BLaER1 treated with 17β-estradiol and CSF1 and Interleukin-3, amounts not matched to agents 10 nM and 100 nM (cell line): ENCODE measurements at regions not wholly inside any gene's neighbourhood (a gene's known extent, or its start where the extent isn't known, plus 50 kb on each side); places are given as distances from the start of the nearest gene placed in this dataset.

Source experiments
- H3K27ac ChIP-seq, 11 experiments: shearing (Covaris generic); formaldehyde crosslinking; 2 replicates each; pipeline ENCODE4 v1.8.1; 2022
- H3K27me3 ChIP-seq, 11 experiments: shearing (Covaris generic); formaldehyde crosslinking; 2 replicates each; pipeline ENCODE4 v1.8.1; 2022
- H3K36me3 ChIP-seq, 11 experiments: shearing (Covaris generic); formaldehyde crosslinking; 2 replicates each; pipeline ENCODE4 v1.8.1; 2022
- H3K4me1 ChIP-seq, 10 experiments: shearing (Covaris generic); formaldehyde crosslinking; 2 replicates each; pipeline ENCODE4 v1.8.1; 2022
- H3K4me2 ChIP-seq, 11 experiments: shearing (Covaris generic); formaldehyde crosslinking; 2 replicates each; pipeline ENCODE4 v1.8.1; 2022
- H3K4me3 ChIP-seq, 10 experiments: shearing (Covaris generic); formaldehyde crosslinking; 2 replicates each; pipeline ENCODE4 v1.8.1; 2022
- H3K9ac ChIP-seq, 11 experiments: shearing (Covaris generic); formaldehyde crosslinking; 2 replicates each; pipeline ENCODE4 v1.8.1; 2022
- H3K9me3 ChIP-seq, 11 experiments: shearing (Covaris generic); formaldehyde crosslinking; replicated peaks in 1 of 11; 2 replicates each; pipeline ENCODE4 v1.8.1; 2022
- H4K20me1 ChIP-seq, 11 experiments: shearing (Covaris generic); formaldehyde crosslinking; 2 replicates each; pipeline ENCODE4 v1.8.1; 2022
- Cebpa-rat ChIP-seq, 11 experiments: shearing (Covaris generic); IDR thresholded peaks; 2 replicates each; pipeline ENCODE4 v1.8.1; 2022

DNA sequence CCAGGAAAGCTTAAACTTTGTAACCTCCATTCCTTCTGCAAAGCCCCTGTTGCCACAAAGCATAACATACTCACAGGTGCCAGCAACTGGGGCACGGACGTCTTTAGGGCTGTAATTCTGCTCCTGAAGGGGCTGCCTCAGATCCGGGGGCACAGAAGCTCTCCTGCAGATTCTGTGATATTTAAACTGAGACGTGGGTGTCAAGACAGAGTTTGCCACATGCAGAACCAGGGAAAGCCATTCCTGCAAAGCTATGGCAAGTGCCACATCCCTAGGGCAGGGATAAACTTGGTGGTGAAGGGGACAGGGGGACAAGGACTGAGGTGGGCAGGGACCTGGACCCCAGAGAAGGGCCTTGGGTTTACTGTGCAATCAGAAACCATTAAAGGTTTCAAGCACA is 247.2 kb downstream of the EIPR1 start:
- H3K27ac ChIP-seq, result no peak overlapping the region
- peaks cover 17 to 64% (median 55%) of the 10 kb centered on the region in 10 experiments for H3K4me1 ChIP-seq

DNA sequence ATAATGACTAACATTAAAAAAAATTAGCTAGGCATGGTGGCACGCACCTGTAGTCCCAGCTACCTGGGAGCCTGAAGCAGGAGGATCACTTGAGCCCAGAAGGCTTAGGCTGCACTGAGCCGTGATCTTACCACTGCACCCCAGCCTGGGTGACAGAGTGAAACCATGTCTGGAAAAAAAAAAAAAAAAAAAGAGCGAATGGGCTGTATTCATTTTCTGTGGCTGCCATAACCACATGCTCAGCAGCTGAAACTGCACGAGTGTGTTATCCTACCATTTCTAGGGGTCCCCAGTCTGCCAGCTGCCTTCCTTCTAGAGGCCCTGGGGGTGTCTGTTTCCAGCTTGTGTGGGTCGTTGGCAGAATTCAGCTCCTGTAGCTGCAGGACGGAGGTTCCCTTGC is 247.8 kb downstream of the EIPR1 start:
- Histone ChIP-seq H3K4me2 (peak overlapping the region in 8 of 11 experiments; percentile 42 to 68 (median 50); a peak in 13 of 22 replicates), H3K4me3 (no peak overlapping the region), H3K9ac (no peak overlapping the region), H3K36me3 (no peaks in the 10 kb centered on the region), H3K4me1 (peaks cover 17 to 64% (median 55%) of the 10 kb centered on the region in 10 experiments), H4K20me1 (peaks cover 0 to 6% (median 0%) of the 10 kb centered on the region in 11 experiments; a peak in 2 of 22 replicates), H3K27ac (no peak overlapping the region), H3K9me3 (peaks cover 0 to 12% (median 8%) of the 10 kb centered on the region in 11 experiments; a peak in 10 of 22 replicates), H3K27me3 (peaks cover 0 to 11% (median 0%) of the 10 kb centered on the region in 11 experiments; a peak in 2 of 22 replicates)
- no peak for TF ChIP-seq Cebpa-rat (IDR thresholded peaks at IDR 0.05)

More for the DNA sequence above, 247.2 kb downstream of the EIPR1 start:
- no peak for TF ChIP-seq Cebpa-rat (IDR thresholded peaks at IDR 0.05)
- Histone ChIP-seq H4K20me1 (peaks cover 0 to 6% (median 0%) of the 10 kb centered on the region in 11 experiments; a peak in 2 of 22 replicates), H3K4me2 (peak overlapping the region in 8 of 11 experiments; percentile 42 to 68 (median 50); a peak in 13 of 22 replicates), H3K9ac (no peak overlapping the region), H3K4me3 (no peak overlapping the region), H3K9me3 (peaks cover 0 to 14% (median 9%) of the 10 kb centered on the region in 11 experiments; a peak in 12 of 22 replicates), H3K36me3 (no peaks in the 10 kb centered on the region), H3K27me3 (peaks cover 0 to 11% (median 0%) of the 10 kb centered on the region in 11 experiments; a peak in 2 of 22 replicates)

DNA sequence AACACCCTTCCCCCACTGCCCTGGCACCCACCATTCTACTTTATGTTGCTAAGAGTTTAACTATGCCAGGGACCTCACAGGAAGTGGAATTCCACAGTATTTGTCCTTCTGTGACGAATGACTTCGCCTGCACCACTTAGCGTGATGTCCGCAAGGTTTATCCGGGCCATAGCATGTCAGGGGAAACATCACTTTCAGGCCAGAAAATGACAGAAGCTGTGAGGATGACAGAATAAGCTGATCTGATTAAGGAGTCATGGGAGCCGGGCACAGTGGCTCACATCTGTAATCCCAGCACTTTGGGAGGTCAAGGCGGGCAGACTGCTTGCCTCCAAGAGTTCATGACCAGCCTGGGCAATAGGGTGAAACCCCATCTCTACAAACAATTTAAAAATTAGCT is 248.8 kb downstream of the EIPR1 start:
- Histone ChIP-seq H3K27ac (no peak overlapping the region), H3K4me1 (peaks cover 17 to 64% (median 55%) of the 10 kb centered on the region in 10 experiments)

DNA sequence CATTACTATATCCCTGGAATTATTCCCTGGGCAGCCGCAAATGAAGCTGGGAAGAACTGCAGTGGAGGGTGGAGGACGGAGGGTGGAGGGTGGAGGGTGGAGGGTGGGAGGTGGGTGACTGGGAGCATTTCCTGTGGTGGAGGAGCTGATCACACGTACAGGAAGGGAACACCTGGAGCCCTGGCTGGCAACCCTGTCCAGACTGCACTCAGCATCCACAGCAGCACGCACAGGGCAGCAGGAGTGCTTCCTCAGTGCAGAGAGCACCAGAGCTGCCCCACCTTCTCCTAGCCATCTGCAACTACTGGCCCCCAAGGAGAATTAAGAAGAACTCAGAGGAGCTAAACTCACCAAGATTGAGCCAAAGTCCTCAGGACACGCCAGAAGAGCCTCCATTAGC is 249.9 kb downstream of the EIPR1 start:
- no peaks in the 10 kb centered on the region for H3K36me3 ChIP-seq
- H3K4me2 ChIP-seq, result peak overlapping the region; percentile 71 to 86 (median 78)
- no peak for TF ChIP-seq Cebpa-rat (IDR thresholded peaks at IDR 0.05)
- H3K4me1 ChIP-seq, result peaks cover 17 to 64% (median 54%) of the 10 kb centered on the region in 10 experiments
- H3K9me3 ChIP-seq, result no peaks in the 10 kb centered on the region
- H3K27ac ChIP-seq, result peak overlapping the region in 5 of 11 experiments; percentile 59 to 74 (median 67); a peak in 5 of 22 replicates
- peak overlapping the region in 5 of 10 experiments; percentile 2 to 34 (median 19); a peak in 2 of 20 replicates for H3K4me3 ChIP-seq
- H3K9ac ChIP-seq, result peak overlapping the region in 6 of 11 experiments; percentile 13 to 62 (median 38); a peak in 7 of 22 replicates
- peaks cover 0 to 11% (median 0%) of the 10 kb centered on the region in 11 experiments; a peak in 2 of 22 replicates for H3K27me3 ChIP-seq
- H4K20me1 ChIP-seq, result peaks cover 0 to 6% (median 0%) of the 10 kb centered on the region in 11 experiments; a peak in 2 of 22 replicates

More for the DNA sequence above, 248.8 kb downstream of the EIPR1 start:
- H3K27me3 ChIP-seq, result peaks cover 0 to 11% (median 0%) of the 10 kb centered on the region in 11 experiments; a peak in 2 of 22 replicates
- peaks cover 0 to 2% (median under 1%) of the 10 kb centered on the region in 11 experiments; a peak in 7 of 22 replicates for H3K9me3 ChIP-seq
- H3K9ac ChIP-seq, result no peak overlapping the region
- TF ChIP-seq Cebpa-rat (IDR thresholded peaks at IDR 0.05), result no peak
- peaks cover 0 to 6% (median 0%) of the 10 kb centered on the region in 11 experiments; a peak in 2 of 22 replicates for H4K20me1 ChIP-seq
- no peak overlapping the region for H3K4me3 ChIP-seq
- H3K4me2 ChIP-seq, result peak overlapping the region in 3 of 11 experiments; percentile 62 to 86 (median 82); a peak in 1 of 22 replicates
- H3K36me3 ChIP-seq, result no peaks in the 10 kb centered on the region

GRCh38 chr2:3126911-3127621 is 250.6 kb downstream of the EIPR1 start:
- Histone ChIP-seq H3K27me3 (peaks cover 0 to 11% (median 0%) of the 10 kb centered on the region in 11 experiments; a peak in 2 of 22 replicates), H3K9me3 (peaks cover 0 to under 1% (median 0%) of the 10 kb centered on the region in 11 experiments; a peak in 3 of 22 replicates), H3K4me2 (peak overlapping the region; percentile 71 to 86 (median 78)), H3K4me3 (peak overlapping the region in 5 of 10 experiments; percentile 2 to 34 (median 19); a peak in 5 of 20 replicates), H3K9ac (peak overlapping the region in 9 of 11 experiments; percentile 13 to 62 (median 36); a peak in 16 of 22 replicates), H4K20me1 (peaks cover 0 to 6% (median 0%) of the 10 kb centered on the region in 11 experiments; a peak in 2 of 22 replicates), H3K4me1 (peaks cover 17 to 57% (median 48%) of the 10 kb centered on the region in 10 experiments), H3K27ac (peak overlapping the region in 9 of 11 experiments; percentile 38 to 74 (median 63); a peak in 15 of 22 replicates), H3K36me3 (no peaks in the 10 kb centered on the region)
- TF ChIP-seq Cebpa-rat (IDR thresholded peaks at IDR 0.05), result no peak

DNA sequence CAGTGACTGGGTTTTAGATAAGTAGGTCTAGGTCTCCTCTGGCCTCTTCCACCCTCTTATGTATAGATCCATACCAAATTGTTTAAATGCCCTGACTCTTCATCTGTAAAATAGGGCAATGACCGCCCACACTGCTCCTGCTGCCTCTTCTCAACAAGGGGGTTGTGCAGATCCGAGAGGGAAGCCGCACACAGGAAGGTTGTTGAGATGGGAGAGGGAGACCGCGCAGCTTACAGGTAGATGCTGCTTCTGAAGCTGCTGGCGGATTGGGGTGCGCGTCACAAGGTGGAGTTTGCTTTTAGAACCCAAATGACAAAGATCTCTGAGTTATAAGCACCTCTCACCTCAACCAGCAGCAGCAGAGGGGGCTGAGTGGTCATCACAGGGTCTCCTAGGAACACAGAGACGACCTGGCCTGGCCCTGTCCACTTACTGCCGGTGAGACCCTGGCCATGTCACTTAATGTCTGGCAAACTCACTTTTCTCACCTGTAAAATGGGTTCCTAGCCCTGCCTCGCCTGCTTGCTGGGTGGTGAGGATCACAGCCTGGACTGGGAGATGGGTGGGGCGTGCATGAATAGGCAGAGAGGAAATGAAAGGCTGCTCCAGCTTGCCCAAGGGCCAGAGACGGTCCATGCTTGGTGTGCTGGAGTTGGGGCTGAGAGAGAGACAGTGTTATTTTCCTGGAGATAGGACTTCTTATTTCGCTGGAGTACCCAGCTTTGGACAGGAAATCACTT is 251.3 kb downstream of the EIPR1 start:
- Histone ChIP-seq H3K4me1 (peaks cover 17 to 50% (median 42%) of the 10 kb centered on the region in 10 experiments), H3K36me3 (no peaks in the 10 kb centered on the region), H3K27ac (peak overlapping the region in 8 of 11 experiments; percentile 38 to 74 (median 62); a peak in 11 of 22 replicates), H4K20me1 (peaks cover 0 to 6% (median 0%) of the 10 kb centered on the region in 11 experiments; a peak in 2 of 22 replicates), H3K4me3 (no peak overlapping the region), H3K27me3 (peaks cover 0 to 11% (median 0%) of the 10 kb centered on the region in 11 experiments; a peak in 1 of 22 replicates), H3K9me3 (peaks cover 0 to 8% (median 5%) of the 10 kb centered on the region in 11 experiments; a peak in 16 of 22 replicates), H3K9ac (peak overlapping the region in 8 of 11 experiments; percentile 13 to 62 (median 40); a peak in 9 of 22 replicates), H3K4me2 (peak overlapping the region; percentile 71 to 86 (median 78))
- no peak for TF ChIP-seq Cebpa-rat (IDR thresholded peaks at IDR 0.05)

- 0 out of 22 replicates have a peak overlapping the region, but pooled peaks of 1 of the 11 experiments have one; percentile 76 for H3K4me2 ChIP-seq
- H3K4me3 ChIP-seq, result no peak overlapping the region
- peak overlapping the region in 1 of 11 experiments; percentile 74; a peak in 1 of 22 replicates for H3K27ac ChIP-seq
- peaks cover 0 to 13% (median 11%) of the 10 kb centered on the region in 11 experiments; a peak in 18 of 22 replicates for H3K9me3 ChIP-seq
- peaks cover 0 to 10% (median 0%) of the 10 kb centered on the region in 11 experiments; a peak in 1 of 22 replicates for H3K27me3 ChIP-seq
- no peaks in the 10 kb centered on the region for H3K36me3 ChIP-seq
- no peak overlapping the region for H3K9ac ChIP-seq
- no peak for TF ChIP-seq Cebpa-rat (IDR thresholded peaks at IDR 0.05)
- H3K4me1 ChIP-seq, result peaks cover 12 to 44% (median 36%) of the 10 kb centered on the region in 10 experiments
- peaks cover 0 to 6% (median 0%) of the 10 kb centered on the region in 11 experiments; a peak in 2 of 22 replicates for H4K20me1 ChIP-seq
Measured at GRCh38 chr2:3125761-3126130, 251.9 kb downstream of the EIPR1 start.
